GM23338 (cell line): ENCODE measurements at regions not wholly inside any gene's neighbourhood (a gene's known extent, or its start where the extent isn't known, plus 50 kb on each side); places are given as distances from the start of the nearest gene placed in this dataset.

ENCODE experiments used
- CREB1 ChIP-seq: fragments of 250-450 bp; sonication (Bioruptor Pico); IDR thresholded peaks from 2 replicates; pipeline ENCODE4 v1.5.0; 2020; ENCODE audit warnings: low read depth, mild to moderate bottlenecking, moderate library complexity
- EZH2 ChIP-seq: fragments of 200-600 bp; sonication (generic); IDR thresholded peaks from one replicate; pipeline ENCODE4 v1.8.0; 2017; ENCODE audit warnings: antibody characterized with exemption, mild to moderate bottlenecking, low read depth; ENCODE audit not compliant: unreplicated experiment
- EZH2phosphoT487 ChIP-seq: fragments of 200-600 bp; sonication (generic); IDR thresholded peaks from one replicate; pipeline ENCODE4 v1.8.1; 2018; ENCODE audit warnings: antibody characterized with exemption; ENCODE audit not compliant: unreplicated experiment
- JUNB ChIP-seq: IDR thresholded peaks from one replicate; pipeline ENCODE4 v1.6.1; 2016; ENCODE audit warnings: antibody characterized with exemption; ENCODE audit not compliant: unreplicated experiment
- NANOG ChIP-seq: IDR thresholded peaks from 2 replicates; pipeline ENCODE4 v1.6.1; 2016; ENCODE audit warnings: antibody characterized with exemption, borderline replicate concordance
- POLR2AphosphoS5 ChIP-seq: IDR thresholded peaks from 2 replicates; pipeline ENCODE4 v1.6.1; 2016; ENCODE audit warnings: antibody characterized with exemption, low read depth
- STAT1 ChIP-seq: IDR thresholded peaks from one replicate; pipeline ENCODE4 v1.6.1; 2016; ENCODE audit warnings: antibody characterized with exemption; ENCODE audit not compliant: unreplicated experiment
- ZNF114 ChIP-seq: fragments of 250-450 bp; sonication (Bioruptor Pico); IDR thresholded peaks from 2 replicates; pipeline ENCODE4 v1.5.0; 2020; ENCODE audit warnings: mild to moderate bottlenecking, moderate library complexity
- ZNF331 ChIP-seq: fragments of 250-450 bp; sonication (Bioruptor Pico); IDR thresholded peaks from 2 replicates; pipeline ENCODE4 v1.5.0; 2020; ENCODE audit warnings: low read depth, mild to moderate bottlenecking, moderate library complexity
- TF ChIP-seq, protein P1 (sequence below), 2 experiments: fragments of 200-600 bp in 1 of 2; sonication (generic) in 1 of 2; conservative IDR thresholded peaks; 2 replicates each; pipeline versions ENCODE4 v1.5.1 to v1.6.1; 2016 to 2017; ENCODE audit warnings: antibody characterized with exemption in 2 of 2, low read depth in 2 of 2, mild to moderate bottlenecking in 2 of 2, moderate library complexity in 1 of 2
- TF ChIP-seq, protein P2 (sequence below): fragments of 250-450 bp; sonication (Bioruptor Pico); IDR thresholded peaks from 2 replicates; pipeline ENCODE4 v1.5.0; 2020; ENCODE audit warnings: mild to moderate bottlenecking, moderate library complexity
- TF ChIP-seq, protein P3 (sequence below): IDR thresholded peaks from one replicate; pipeline ENCODE4 v1.6.1; 2018; ENCODE audit warnings: antibody characterized with exemption; ENCODE audit not compliant: unreplicated experiment
- TF ChIP-seq, protein P4 (sequence below): IDR thresholded peaks from 2 replicates; pipeline ENCODE4 v1.6.1; 2016; ENCODE audit warnings: antibody characterized with exemption

DNA sequence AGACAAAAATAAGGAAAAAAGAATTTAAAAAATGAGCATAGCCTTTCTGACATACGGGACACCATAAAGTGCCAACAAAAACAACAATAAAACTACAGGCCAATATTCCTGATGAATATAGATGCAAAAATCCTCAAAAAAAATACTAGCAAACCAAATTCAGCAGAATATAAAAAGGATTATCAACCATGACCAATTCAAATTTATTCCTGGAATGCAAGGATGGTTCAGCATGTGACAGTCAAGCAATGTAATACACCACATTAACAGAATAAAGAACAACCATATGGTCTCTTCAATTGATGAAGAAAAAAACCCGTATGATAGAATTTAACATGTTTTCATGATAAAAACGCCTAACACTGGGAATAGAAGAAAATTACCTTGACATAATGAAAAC lies 341.7 kb downstream of the PYDC2 start:
- TF ChIP-seq, protein P1, sequence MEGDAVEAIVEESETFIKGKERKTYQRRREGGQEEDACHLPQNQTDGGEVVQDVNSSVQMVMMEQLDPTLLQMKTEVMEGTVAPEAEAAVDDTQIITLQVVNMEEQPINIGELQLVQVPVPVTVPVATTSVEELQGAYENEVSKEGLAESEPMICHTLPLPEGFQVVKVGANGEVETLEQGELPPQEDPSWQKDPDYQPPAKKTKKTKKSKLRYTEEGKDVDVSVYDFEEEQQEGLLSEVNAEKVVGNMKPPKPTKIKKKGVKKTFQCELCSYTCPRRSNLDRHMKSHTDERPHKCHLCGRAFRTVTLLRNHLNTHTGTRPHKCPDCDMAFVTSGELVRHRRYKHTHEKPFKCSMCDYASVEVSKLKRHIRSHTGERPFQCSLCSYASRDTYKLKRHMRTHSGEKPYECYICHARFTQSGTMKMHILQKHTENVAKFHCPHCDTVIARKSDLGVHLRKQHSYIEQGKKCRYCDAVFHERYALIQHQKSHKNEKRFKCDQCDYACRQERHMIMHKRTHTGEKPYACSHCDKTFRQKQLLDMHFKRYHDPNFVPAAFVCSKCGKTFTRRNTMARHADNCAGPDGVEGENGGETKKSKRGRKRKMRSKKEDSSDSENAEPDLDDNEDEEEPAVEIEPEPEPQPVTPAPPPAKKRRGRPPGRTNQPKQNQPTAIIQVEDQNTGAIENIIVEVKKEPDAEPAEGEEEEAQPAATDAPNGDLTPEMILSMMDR (conservative IDR thresholded peaks at IDR 0.05; ENCODE audit: low read depth in 2 of 2), result no peak
- TF ChIP-seq, protein P2, sequence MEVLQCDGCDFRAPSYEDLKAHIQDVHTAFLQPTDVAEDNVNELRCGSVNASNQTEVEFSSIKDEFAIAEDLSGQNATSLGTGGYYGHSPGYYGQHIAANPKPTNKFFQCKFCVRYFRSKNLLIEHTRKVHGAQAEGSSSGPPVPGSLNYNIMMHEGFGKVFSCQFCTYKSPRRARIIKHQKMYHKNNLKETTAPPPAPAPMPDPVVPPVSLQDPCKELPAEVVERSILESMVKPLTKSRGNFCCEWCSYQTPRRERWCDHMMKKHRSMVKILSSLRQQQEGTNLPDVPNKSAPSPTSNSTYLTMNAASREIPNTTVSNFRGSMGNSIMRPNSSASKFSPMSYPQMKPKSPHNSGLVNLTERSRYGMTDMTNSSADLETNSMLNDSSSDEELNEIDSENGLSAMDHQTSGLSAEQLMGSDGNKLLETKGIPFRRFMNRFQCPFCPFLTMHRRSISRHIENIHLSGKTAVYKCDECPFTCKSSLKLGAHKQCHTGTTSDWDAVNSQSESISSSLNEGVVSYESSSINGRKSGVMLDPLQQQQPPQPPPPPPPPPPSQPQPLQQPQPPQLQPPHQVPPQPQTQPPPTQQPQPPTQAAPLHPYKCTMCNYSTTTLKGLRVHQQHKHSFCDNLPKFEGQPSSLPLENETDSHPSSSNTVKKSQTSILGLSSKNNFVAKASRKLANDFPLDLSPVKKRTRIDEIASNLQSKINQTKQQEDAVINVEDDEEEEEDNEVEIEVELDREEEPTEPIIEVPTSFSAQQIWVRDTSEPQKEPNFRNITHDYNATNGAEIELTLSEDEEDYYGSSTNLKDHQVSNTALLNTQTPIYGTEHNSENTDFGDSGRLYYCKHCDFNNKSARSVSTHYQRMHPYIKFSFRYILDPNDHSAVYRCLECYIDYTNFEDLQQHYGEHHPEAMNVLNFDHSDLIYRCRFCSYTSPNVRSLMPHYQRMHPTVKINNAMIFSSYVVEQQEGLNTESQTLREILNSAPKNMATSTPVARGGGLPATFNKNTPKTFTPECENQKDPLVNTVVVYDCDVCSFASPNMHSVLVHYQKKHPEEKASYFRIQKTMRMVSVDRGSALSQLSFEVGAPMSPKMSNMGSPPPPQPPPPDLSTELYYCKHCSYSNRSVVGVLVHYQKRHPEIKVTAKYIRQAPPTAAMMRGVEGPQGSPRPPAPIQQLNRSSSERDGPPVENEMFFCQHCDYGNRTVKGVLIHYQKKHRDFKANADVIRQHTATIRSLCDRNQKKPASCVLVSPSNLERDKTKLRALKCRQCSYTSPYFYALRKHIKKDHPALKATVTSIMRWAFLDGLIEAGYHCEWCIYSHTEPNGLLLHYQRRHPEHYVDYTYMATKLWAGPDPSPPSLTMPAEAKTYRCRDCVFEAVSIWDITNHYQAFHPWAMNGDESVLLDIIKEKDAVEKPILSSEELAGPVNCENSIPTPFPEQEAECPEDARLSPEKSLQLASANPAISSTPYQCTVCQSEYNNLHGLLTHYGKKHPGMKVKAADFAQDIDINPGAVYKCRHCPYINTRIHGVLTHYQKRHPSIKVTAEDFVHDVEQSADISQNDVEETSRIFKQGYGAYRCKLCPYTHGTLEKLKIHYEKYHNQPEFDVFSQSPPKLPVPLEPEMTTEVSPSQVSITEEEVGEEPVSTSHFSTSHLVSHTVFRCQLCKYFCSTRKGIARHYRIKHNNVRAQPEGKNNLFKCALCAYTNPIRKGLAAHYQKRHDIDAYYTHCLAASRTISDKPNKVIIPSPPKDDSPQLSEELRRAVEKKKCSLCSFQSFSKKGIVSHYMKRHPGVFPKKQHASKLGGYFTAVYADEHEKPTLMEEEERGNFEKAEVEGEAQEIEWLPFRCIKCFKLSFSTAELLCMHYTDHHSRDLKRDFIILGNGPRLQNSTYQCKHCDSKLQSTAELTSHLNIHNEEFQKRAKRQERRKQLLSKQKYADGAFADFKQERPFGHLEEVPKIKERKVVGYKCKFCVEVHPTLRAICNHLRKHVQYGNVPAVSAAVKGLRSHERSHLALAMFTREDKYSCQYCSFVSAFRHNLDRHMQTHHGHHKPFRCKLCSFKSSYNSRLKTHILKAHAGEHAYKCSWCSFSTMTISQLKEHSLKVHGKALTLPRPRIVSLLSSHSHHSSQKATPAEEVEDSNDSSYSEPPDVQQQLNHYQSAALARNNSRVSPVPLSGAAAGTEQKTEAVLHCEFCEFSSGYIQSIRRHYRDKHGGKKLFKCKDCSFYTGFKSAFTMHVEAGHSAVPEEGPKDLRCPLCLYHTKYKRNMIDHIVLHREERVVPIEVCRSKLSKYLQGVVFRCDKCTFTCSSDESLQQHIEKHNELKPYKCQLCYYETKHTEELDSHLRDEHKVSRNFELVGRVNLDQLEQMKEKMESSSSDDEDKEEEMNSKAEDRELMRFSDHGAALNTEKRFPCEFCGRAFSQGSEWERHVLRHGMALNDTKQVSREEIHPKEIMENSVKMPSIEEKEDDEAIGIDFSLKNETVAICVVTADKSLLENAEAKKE, result no peak
- no peak for TF ChIP-seq EZH2
- no peak for TF ChIP-seq EZH2phosphoT487
- TF ChIP-seq ZNF331, result no peak
- TF ChIP-seq POLR2AphosphoS5, result no peak
- TF ChIP-seq, protein P3, sequence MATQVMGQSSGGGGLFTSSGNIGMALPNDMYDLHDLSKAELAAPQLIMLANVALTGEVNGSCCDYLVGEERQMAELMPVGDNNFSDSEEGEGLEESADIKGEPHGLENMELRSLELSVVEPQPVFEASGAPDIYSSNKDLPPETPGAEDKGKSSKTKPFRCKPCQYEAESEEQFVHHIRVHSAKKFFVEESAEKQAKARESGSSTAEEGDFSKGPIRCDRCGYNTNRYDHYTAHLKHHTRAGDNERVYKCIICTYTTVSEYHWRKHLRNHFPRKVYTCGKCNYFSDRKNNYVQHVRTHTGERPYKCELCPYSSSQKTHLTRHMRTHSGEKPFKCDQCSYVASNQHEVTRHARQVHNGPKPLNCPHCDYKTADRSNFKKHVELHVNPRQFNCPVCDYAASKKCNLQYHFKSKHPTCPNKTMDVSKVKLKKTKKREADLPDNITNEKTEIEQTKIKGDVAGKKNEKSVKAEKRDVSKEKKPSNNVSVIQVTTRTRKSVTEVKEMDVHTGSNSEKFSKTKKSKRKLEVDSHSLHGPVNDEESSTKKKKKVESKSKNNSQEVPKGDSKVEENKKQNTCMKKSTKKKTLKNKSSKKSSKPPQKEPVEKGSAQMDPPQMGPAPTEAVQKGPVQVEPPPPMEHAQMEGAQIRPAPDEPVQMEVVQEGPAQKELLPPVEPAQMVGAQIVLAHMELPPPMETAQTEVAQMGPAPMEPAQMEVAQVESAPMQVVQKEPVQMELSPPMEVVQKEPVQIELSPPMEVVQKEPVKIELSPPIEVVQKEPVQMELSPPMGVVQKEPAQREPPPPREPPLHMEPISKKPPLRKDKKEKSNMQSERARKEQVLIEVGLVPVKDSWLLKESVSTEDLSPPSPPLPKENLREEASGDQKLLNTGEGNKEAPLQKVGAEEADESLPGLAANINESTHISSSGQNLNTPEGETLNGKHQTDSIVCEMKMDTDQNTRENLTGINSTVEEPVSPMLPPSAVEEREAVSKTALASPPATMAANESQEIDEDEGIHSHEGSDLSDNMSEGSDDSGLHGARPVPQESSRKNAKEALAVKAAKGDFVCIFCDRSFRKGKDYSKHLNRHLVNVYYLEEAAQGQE, result no peak
- no peak for TF ChIP-seq NANOG
- no peak for TF ChIP-seq CREB1 (CRISPR knock-in tag)
- no peak for TF ChIP-seq ZNF114
- no peak for TF ChIP-seq JUNB
- TF ChIP-seq, protein P4, sequence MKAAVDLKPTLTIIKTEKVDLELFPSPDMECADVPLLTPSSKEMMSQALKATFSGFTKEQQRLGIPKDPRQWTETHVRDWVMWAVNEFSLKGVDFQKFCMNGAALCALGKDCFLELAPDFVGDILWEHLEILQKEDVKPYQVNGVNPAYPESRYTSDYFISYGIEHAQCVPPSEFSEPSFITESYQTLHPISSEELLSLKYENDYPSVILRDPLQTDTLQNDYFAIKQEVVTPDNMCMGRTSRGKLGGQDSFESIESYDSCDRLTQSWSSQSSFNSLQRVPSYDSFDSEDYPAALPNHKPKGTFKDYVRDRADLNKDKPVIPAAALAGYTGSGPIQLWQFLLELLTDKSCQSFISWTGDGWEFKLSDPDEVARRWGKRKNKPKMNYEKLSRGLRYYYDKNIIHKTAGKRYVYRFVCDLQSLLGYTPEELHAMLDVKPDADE, result no peak
- no peak for TF ChIP-seq STAT1
